Gastrocnemius medialis (tissue), 4 donors: ENCODE measurements at regions not wholly inside any gene's neighbourhood (a gene's known extent, or its start where the extent isn't known, plus 50 kb on each side); places are given as distances from the start of the nearest gene placed in this dataset.

ENCODE experiments used
- CTCF ChIP-seq, 5 experiments: fragments of 450-650 bp in 3 of 5; fragments of 200-600 bp in 2 of 5; sonication (generic) in 2 of 5; IDR thresholded peaks in 4 of 5; conservative IDR thresholded peaks in 1 of 5; 1 replicate in 4 of 5; 2 replicates in 1 of 5; pipeline ENCODE4 v1.5.1; 2016 to 2019; ENCODE audit warnings: antibody characterized with exemption in 5 of 5, mild to moderate bottlenecking in 3 of 5, moderate library complexity in 3 of 5
- POLR2A ChIP-seq, 2 donors: fragments of 450-650 bp; IDR thresholded peaks; one replicate each; pipeline ENCODE4 v1.6.1; 2017; ENCODE audit warnings: antibody characterized with exemption in 2 of 2, mild to moderate bottlenecking in 2 of 2, moderate library complexity in 2 of 2

GRCh38 chr5:34490506-34491250 is 165.4 kb upstream of the RAI14 start:
- TF ChIP-seq CTCF (IDR thresholded peaks at IDR 0.05 in 4 of 5, conservative IDR thresholded peaks at IDR 0.05 in 1 of 5), result no peak
- TF ChIP-seq POLR2A (IDR thresholded peaks at IDR 0.05), result no peak
